ENCODE measurements at regions not wholly inside any gene's neighbourhood (a gene's known extent, or its start where the extent isn't known, plus 50 kb on each side); places are given as distances from the start of the nearest gene placed in this dataset.

DNA sequence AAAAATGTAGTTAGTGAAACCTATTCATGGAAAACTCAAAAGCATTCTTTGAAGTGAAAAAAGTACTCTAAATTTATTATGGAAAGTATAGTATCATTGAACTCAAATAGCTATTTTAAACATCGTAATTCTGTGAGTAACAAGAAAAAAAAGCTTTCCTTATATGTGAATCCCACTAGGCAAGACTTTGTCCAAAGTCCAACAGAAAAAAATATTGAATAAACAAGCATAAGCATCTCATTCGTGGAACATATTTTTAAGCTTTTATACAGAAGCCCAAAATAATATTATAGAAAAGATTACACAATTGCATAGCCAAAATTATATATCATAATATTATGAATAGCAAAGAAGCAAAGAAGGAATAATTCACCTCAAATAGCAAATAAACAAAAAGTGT, 79.4 kb upstream of the IFNE start:
- TF ChIP-seq, protein P1, sequence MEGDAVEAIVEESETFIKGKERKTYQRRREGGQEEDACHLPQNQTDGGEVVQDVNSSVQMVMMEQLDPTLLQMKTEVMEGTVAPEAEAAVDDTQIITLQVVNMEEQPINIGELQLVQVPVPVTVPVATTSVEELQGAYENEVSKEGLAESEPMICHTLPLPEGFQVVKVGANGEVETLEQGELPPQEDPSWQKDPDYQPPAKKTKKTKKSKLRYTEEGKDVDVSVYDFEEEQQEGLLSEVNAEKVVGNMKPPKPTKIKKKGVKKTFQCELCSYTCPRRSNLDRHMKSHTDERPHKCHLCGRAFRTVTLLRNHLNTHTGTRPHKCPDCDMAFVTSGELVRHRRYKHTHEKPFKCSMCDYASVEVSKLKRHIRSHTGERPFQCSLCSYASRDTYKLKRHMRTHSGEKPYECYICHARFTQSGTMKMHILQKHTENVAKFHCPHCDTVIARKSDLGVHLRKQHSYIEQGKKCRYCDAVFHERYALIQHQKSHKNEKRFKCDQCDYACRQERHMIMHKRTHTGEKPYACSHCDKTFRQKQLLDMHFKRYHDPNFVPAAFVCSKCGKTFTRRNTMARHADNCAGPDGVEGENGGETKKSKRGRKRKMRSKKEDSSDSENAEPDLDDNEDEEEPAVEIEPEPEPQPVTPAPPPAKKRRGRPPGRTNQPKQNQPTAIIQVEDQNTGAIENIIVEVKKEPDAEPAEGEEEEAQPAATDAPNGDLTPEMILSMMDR (IDR thresholded peaks at IDR 0.05; ENCODE audit: low read depth, low read length), result no peak
- no peak for DNase-seq (ENCODE audit: extremely low read depth, low read depth)

- no peak for DNase-seq (ENCODE audit: extremely low read depth, low read depth)
- TF ChIP-seq, protein P1 (IDR thresholded peaks at IDR 0.05; ENCODE audit: low read depth, low read length), result no peak
Measured at GRCh38 chr9:21564175-21564574, 82.1 kb upstream of the IFNE start.

DNA sequence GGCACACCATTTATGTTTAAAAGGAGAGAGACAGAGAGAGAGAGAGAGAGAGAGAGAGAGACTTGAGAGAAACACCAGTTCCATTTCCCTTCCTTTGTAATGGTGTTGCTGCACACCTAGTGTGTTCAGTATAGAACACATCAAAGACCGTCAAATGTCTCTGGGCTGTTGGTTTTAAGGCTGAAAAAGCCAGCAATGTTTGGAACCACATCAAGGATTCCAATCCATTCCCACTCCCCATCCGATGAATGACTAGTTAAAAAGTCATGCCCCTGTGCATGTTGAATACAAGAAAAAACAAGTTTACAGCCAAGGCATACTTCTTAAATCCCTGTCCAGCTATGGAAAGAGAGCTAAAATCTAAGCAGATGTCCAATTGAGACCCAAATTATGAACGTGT, 83.0 kb upstream of the IFNE start:
- TF ChIP-seq, protein P1 (IDR thresholded peaks at IDR 0.05; ENCODE audit: low read depth, low read length), result no peak
- no peak for DNase-seq (ENCODE audit: extremely low read depth, low read depth)

DNA sequence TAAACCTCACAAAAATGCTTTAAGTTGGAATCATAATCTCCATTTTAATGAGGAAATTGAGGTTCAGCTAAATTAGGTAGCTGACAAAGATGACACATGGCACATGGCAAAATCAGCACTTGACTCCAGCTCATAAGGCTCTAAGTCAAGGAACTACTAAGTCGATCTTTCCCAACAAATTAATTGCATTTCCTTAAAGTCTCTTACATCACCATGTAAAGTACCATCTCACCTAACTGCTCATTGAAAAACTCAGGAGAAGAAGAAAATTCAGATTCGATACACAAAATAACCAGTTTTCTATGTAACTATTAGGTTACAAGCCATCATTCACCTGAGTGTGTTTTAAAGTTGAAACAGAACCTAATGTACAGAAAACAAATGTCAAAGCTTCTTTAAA, 85.8 kb upstream of the IFNE start:
- TF ChIP-seq, protein P1 (IDR thresholded peaks at IDR 0.05; ENCODE audit: low read depth, low read length), result no peak
- DNase-seq (ENCODE audit: extremely low read depth, low read depth), result no peak

DNA sequence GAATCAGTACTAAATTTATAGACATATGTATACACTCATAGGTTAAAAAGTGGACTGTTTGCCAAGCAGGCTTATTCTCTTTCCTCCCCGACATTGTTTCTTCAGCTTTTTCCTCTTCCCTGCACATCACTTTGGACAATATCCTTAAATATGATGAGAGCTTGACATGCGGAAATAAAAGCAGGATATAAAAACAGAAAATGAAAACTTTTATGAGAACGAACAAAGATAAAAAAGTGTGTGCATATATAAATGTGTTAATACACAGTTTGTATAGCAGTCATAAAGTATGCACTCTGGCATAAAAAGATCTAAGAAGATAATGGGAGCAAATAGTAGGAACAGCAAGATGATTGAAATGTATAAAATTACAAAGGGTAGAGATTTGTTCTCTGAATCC, 86.4 kb upstream of the IFNE start:
- no peak for DNase-seq (ENCODE audit: extremely low read depth, low read depth)
- TF ChIP-seq, protein P1 (IDR thresholded peaks at IDR 0.05; ENCODE audit: low read depth, low read length), result no peak

- TF ChIP-seq, protein P1 (IDR thresholded peaks at IDR 0.05; ENCODE audit: low read depth, low read length), result no peak
- DNase-seq (ENCODE audit: extremely low read depth, low read depth), result no peak
Measured at GRCh38 chr9:21569721-21570120, 87.6 kb upstream of the IFNE start.

DNA sequence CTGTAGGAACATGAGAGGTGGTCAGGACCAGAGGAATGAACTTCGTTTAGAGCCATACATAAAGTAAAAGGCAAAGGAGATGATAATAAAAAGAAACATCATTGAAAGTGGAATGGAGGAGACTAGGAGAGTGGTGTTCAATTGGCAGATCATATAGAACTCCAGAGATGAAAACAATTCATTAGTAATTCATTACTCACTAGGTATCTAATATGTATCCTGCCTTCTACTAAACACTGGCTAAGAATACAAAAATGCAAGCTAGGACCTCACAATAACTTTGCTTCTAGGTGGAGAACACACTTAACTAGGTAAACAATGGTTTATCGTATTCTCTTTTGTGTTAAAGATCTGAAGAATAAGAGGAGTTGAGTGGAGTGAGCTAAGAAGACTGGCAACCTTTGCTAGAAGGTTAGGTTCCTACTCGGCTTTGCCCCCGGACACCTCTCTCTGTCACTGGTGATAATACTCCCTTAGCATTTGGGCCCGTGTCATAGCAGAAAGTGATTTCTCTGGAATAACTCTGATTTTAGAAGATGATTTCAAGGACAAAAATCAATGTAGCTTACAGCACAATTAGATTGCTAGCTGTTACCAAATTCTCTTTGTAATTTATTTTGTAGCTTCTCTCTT, 88.6 kb upstream of the IFNE start:
- TF ChIP-seq, protein P1 (IDR thresholded peaks at IDR 0.05; ENCODE audit: low read depth, low read length), result no peak
- no peak for DNase-seq (ENCODE audit: extremely low read depth, low read depth)
